ENCODE measurements at regions not wholly inside any gene's neighbourhood (a gene's known extent, or its start where the extent isn't known, plus 50 kb on each side); places are given as distances from the start of the nearest gene placed in this dataset.

DNA sequence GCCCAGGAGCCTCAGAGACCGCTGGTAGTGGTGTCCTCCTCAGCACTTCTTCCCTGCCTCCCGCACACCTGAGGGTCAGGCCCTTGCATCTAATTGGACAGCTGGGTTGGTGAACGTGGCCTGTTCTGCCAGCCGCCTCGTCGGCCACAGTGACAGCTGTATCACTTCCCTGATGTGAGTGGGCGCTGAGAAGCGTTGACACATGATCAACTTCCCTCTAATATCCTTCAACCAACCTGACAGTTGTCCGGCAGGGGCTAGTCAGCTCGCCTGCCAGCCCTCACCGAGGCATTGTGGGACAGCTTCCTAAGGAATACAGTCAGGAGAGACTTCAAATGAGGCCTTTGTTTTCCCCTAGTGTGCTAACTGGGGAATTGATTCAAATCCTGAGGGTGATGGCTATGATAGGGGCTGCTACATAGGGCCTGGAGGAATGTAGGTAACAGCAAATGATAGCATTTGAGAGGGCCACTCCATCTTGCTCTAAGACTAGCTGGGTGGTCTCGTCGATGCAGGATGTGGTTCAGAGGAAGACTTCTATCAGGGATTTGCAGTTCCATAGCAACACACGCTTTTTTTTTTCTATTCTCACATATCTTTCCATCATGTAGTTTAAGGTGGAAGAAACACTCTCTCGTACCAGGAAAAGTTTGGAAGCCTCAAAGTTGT, 230.8 kb downstream of the TSHZ3 start:
- no peak for DNase-seq

DNA sequence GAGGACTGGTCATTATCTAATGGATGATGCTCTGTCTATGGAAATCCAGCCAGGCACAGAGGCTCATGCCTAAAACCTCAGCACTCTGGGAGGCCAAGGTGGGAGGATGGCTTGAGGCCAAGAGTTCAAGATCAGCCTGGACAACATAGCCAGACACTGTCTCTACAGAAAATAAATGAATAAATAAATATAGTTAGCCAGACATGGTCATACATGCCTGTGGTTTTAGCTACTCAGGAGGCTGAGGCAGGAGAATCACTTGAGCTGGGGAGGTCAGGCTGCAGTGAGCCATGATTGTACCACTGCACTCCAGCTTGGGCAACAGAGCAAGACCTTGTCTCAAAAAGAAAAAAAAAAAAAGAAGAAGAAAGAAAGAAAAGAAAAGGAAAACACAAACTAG, 234.7 kb downstream of the TSHZ3 start:
- DNase-seq, result no peak

DNA sequence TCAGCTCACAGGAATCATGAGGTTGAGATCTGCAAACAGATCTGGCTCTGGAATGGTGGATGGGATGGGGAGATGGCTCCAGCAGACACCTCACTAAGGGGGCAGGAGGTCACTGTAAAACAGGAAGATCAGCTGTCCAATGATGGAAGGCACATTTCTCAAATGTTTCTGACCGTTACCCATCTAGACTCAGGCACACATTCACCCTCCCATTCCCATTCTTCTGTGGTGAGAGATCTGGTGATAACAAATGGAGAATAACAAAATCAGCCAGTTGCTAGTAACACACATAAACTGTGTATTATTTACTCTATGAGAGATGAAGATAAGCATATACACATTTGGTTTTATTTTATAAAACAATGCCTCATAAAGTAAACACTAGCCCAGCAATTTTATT, 235.9 kb downstream of the TSHZ3 start:
- no peak for DNase-seq

DNA sequence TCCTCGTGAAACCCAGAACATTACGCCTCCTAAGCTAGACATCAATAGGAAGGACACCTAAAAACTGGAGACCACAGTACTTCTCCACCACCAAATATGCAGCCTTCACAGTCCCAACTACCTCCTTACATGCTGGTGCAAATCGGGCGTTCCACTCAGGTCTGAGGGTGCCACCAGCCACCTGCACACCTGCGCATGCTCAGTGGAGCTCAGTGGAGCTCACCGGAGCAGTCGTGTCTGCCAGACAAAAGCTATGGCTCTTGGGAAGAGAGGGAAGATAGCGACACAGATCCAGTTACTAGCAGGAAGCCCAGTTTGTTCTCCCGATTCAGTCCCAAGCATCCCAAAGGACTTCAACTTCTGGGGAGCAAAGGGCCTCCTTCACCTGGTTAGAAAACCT, 237.1 kb downstream of the TSHZ3 start:
- DNase-seq, result no peak

DNA sequence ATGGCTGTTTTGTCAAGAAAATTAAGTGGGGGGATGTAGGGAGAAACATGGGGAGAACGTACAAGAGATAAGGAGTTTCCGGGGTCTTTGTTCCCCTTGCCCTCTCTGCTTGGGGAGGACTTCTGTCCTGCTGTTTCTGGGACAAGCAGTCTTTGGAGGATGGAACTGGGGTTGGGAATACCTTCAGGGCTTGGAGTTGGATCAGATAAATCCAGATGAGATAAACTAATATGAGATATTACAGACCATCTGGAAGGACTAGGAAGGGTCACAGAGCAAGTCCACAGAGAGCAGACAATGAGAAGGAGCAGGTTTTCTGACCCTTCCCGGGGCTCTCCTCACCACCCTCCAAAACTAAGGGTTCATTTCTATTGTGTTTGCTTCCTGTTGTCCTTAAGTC, 237.5 kb downstream of the TSHZ3 start:
- no peak for DNase-seq

DNA sequence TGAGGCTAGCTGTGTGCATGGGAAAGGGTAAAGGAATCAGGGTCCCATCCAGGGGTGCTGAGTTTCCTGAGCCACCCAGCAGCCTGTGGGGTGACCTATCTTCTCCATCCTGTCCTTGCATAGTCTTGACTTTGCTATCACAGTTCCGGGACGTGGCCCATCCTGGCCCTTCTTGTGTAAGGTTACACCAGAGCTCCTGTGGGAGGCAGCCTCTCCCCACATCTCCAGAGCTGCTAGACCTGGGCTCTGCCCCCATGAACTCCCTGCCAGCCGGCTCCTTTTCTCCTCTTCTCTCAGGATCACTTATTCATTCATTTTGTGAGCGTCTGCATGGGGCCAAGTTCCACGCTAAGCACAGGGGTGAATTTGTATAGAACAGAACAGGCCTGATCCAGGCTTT, 238.9 kb downstream of the TSHZ3 start:
- DNase-seq, result no peak

DNA sequence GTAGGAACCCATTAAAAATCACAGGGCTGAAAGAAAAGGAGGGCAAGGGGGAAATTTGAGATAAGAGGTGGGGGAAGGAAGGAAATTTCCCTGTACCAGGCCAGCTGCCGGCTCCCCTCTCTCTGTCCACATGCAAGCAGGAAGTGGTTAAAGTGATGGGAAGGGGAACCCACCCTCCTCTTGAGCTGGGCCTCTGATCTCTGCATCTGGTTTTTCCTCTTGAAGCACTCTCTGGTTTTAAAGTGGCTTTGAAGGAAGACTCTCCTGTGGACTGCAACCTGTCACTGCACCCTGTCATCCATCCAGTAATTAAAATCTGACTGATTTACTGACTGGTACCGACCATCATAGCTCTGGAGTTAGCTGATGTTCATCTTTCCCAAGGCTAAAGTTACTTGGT, 239.6 kb downstream of the TSHZ3 start:
- DNase-seq, result no peak

DNA sequence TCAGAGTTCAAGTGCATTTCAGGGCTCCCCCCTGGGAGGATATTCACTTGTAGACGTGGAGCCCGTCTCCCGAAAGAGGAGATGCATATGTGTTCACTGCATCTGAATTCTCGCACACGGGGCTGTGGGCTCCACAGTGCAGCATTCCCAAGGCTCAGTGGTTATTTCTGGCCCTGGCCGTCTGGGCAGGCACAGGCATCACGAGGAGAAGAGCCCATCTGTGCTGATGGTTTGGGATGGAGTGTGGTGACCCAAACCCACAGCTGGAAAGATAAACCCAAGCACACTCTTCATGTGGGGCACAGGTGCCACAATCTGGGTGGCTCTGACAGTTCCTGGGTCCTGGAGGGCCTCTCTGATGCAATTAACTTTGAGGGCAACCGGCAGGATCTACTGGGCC, 242.1 kb downstream of the TSHZ3 start:
- no peak for DNase-seq

DNA sequence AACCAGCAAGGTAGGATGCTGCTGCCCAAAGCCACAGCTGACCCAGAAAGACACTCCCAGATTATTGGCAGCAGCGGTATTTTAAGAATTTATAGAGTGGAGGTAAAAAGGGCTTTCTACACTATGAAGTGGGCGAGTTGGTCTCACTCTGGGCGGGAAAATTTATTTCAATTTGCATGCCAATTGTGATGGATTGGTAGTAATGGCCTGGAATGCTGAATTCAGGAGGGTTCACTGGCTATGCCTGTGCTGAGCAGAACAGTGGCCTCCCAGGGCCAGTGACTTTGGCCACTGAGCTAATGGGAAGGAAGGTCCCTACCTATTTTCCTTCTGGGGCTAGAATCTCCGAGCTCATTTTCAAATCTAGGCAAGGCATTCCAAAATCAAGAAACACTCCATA, 243.5 kb downstream of the TSHZ3 start:
- DNase-seq, result no peak

DNA sequence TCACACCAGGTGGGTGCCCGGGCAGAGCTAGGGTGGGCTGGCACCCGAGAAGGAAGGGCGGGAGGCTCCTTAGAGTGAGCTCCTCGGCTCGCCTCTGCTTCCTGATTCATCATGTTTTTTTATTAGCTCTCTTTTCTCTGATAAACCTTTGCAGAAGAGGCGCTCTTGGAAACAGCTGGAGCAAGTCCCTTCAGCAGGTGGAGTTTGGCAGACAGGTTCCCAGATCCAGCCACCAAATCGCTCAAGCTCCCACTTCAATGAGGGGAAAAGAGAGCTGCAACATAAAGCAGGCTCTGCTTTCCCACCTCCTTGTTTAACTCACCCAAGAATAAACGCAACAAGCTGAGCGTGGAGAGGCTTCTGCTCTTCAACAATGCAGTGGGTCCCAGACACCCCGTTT, 244.8 kb downstream of the TSHZ3 start:
- no peak for DNase-seq

DNA sequence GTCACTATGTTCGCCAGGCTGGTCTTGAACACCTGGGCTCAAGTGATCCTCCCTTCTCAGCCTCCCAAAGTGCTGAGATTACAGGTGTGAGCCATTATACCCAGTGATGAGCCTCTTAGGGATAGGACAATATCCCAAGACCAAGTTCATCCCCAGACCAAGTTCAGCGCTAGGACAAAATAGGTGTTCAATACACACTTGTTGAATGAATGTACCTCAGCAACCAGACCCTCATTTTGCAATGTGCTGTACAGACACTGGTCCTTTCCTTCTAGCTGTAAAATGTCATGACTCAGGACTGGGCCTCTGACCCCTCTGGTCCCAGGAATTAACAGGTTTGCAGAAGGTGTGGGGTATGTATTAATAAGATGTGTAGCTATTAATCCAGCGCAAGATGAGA, 246.0 kb downstream of the TSHZ3 start:
- DNase-seq, result no peak

DNA sequence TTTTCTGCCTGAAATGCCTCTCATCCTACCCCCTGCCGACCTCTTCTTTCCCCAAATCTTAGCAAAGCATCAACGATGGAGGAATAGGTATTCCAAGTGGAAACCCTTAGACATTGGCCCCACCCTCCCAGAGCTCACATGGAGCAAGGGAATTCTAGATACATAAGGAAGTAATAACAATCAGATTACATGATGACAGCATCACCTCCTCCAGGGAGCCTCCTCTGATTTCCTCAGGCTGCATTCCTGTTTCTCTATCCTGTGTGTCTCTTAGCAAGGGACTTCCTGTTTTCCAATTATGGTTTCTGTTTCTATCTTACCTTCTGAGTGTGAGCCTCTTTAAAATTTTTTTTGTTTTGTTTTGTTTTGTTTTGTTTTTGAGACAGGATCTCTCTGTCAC, 246.6 kb downstream of the TSHZ3 start:
- no peak for DNase-seq

DNA sequence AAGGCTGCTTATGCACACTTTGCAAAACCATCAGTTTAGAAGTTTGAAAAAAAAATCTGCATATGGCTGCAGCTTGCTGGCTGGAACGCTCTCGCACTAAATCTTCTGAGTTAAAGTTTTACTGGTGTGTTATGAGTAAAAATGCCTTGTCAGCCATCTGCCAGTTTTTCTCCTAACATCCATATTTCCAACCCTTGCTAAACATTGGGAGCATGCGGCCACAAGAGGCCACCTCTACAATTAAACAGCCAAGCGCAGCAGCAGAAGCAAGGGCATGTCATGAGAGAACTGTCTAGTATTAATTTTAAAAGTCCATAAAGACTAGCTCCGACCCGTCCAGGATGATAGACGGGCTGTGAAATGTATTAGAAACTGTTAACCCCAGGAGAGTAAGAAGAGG, 248.3 kb downstream of the TSHZ3 start:
- DNase-seq, result no peak

DNA sequence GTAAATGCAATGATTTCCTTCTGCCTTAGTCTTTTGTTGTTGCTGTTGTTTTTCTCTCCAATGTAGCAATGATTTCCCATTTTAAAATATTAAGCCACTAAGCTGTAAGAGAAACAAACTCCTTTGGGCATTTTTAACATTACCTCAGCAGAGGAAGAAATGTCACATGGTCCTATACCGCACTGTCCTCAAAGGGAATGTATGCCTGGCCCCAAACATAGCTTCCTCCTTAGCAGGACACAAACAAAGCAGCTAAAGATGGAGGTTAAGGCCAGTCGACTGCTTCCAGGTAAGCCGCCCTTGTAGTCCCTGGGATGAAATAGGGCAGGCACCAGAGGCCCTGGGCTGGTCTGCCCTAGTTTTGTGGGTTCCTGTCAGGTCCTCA, 249.0 kb downstream of the TSHZ3 start:
- no peak for DNase-seq

DNA sequence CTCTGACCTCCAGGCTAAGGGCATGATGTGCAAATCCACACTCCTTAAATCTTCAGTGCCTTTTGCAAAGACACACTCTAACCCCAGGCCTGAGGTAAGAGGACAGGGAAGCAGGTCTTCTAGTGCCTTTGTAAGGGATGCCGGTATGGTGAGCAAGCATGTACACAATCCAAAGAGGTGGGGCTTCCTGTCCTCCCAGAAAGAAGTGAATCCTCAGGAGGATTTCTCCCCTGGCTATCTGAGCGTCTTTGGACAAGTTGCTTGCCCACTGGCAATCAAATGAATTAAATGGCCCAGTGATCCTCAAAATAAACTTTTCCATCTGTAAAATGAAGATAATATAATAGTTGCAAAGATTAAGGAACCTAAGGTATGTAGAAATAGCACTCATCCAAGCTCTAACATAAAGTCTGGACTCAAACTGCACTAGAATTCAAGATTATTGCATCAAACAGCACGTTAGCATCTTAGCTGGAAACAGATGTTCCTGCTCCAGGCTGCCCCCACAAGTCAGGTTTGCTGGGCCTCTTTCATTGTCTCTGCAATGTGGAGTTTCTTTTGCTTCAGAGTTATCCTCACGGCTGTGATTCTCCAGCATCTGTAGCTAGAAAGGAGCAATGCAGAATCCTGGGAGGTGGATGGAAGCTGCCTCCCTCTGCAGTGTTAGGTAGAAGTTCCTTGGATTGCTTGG, 249.6 kb downstream of the TSHZ3 start:
- DNase-seq, result no peak

DNA sequence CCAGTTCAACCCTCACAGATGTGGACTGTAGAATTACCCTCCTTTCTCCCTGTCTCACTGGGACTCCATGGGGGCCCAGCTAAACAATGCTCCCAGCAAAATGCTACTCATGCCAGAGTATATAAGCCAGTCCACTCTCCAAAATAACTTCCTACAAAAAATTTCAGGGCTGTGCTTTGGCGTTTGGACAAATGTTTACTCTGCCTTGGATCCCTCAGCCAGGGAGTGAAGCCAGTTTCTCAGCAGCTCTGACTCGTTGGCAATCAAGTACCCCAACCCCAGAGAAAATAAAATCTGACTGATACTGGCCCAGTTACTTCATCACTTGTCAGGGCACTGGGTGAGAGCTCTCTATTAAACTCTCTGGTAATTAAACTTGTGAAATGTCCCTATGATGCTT, 250.4 kb downstream of the TSHZ3 start:
- no peak for DNase-seq

DNA sequence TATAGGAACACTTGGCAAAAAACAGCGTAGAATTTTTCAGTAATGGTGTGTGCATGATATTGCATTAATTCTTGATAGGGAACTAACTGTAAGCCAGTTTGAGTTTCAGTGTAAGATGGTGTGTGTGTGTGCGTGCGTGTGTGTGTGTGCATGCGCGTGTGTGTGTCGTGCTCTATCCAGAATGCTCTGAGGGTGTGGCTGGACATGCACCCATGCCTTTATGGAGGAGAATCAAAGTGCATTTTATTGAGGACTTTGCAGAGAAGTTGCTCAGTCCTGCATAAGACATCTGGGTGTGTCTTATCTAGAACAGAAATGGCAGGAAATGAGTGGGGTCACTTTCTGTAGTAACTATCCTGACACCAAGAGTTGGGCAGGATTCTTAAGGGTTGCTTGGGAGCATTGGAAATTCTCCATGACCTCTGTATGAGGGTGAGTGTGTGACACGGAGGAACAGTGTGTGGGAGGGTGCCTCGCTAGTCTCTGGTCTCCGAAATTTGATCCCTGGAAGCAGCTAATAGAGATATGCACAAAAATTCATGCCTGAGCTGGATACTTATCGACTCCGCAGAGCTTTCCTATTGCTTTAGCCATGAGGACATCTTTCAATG, 252.2 kb downstream of the TSHZ3 start:
- DNase-seq, result no peak

DNA sequence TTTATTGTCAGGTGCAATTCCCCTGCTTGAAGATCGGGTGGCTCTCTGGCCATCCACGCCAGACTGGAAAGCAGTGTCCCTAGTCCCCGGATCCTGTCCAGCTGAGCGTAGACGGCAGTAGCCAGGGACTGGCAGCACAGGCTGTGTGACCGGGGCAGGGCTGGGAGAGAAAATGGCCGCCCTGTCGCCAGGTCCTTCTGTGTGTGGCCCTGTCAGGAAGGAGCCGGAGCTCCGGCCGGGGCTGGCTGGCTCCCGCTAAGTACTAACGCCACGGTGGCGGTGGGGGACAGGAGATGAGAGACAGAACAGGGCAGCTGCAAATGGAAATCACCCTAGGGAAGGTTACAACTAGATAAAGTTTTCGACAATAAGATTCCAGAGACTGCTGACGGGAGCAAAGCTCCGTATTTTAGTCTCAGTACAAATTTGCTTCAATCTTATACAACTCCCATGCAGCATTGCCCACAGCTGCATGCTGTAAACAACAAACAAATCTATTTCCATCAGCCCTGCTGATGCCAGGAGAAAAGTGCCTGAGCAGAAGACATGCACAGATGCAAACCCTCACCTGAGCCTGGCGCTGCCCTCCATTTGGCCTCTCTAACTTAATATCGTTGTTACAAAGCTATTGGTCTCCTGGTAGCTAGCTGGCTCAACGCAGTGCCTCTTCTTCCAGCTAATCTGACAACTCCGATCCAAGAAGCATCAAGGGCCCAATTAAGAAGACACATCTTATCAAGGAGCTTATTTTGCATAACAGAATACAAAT, 253.0 kb downstream of the TSHZ3 start:
- DNase-seq, result no peak

DNA sequence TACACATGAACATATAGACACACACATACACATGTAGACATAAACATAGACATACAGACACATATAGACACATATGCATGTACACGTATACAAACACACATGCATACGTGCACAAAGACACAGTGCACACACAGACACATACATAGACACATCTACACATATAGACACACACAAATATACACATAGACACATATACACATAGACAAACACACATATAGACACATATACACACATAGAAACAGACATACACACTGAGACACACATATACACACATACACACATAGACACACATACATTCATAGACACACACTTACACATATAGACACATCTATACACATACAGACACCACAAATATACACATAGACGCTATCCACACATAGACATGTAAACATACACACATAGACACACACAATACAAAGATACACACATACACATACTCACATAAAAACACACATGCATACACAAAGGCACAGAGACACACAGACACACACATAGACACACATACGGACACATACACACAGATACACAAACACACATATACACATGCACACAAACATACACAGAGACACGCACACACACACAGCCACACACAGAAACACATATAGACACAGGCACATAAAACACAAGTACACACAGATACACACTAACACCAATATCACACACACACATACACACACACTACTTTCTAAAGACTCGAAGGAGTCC, 254.0 kb downstream of the TSHZ3 start:
- DNase-seq, result no peak

DNA sequence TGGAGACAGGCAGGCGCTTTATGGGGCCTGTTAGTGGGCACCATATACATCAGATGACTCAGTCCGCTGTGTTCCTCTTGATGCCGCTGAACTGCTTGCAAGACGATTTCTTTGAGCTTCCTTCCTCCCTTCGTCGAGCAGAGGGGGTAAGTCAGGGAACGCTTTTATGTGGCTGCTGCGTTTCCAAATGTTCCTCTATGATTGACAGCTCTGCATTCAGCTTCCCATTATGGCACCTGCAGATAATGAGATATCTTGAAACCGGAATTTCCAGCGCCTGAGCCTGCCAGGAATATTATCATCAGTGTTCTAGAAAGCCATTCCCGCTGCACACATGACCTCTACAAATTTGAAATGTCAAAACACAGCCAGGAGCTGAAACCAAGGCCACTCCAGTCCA, 257.0 kb downstream of the TSHZ3 start:
- no peak for DNase-seq

DNA sequence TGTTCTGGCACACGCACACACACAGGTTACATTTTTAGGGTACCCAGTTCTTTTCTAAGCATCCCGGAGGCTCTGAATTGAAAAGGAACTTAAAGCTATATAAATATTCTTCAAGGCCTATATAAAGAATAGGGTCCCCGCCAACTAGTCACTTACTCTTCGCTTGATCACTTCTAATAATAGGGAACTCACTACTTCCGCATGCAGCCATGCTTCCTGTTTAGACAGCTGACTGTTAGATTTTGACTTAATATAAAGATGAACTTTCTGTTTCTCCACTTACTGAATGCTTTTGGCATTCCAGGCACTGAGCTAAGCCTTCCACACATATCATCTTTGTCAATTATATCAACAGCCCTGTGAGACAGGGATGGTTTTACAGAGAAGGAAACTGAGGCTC, 259.6 kb downstream of the TSHZ3 start:
- DNase-seq, result no peak

DNA sequence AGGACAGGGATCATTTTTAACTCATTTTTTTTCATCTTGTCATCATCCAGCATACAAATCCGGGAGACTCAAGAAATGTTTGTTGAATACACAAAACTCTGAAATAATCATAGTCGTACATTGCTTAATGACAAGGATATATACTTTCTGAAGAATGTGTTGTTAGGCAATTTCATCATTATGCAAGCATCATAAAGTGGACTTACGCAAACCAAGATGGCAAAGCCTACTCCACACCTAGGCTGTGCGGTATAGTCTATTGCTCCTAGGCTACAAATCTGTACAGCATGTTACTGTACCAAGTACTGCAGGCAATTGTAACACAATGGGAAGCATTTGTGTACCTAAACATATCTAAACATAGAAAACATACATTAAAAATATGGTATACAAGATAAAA, 264.1 kb downstream of the TSHZ3 start:
- no peak for DNase-seq

DNA sequence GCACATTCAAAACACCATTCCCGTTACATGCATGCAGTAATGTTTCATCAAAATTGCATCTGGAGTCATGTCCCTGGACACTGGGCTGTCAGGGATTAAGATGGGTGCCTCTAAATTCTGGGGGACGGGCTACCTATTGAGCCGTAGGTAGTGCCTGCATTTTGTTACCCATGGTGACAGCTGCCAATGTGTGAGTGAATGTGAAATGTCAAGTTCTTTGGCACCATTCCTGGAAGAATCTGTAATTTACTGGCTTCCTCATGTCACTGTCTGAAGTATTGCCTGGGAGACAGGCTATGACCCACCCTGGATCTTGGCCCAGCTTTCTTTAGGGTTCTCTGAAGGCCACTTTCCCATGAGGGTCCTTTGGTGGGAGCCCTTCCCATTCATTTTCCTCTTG, 266.1 kb downstream of the TSHZ3 start:
- DNase-seq, result no peak
